DMS53 (cell line): ENCODE measurements at regions not wholly inside any gene's neighbourhood (a gene's known extent, or its start where the extent isn't known, plus 50 kb on each side); places are given as distances from the start of the nearest gene placed in this dataset.
A peak's percentile ranks its signal among the peaks of the same experiment; 100 is the strongest.
"Not testable (repeated sequence)": the region's sequence is repeated elsewhere in the genome, so short reads cannot be mapped to it uniquely, and the experiment has no call there.

Experiments used
- DNase-seq: peaks from one replicate; lab custom pipeline; 2025; lab: John Stamatoyannopoulos, UW

DNA sequence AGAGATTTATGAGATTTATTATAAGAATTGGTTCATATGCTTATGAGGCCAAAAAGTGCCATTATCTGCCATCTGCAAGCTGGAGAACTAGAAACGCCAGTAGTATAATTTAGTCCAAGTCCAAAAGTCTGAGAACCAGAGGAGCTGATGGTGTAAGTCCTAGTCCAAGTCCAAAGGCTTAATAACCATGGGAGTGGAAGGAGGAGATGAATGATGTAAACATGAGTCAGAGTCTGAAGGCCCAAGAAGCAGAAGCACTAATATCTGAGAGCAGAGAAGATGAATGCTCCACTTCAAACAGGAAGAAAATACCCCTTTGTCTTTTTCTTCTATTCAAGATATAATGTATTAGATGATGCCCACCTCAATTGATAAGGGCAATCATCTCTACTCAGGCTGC, 185.7 kb downstream of the CGGBP1 start:
- no peak for DNase-seq

DNA sequence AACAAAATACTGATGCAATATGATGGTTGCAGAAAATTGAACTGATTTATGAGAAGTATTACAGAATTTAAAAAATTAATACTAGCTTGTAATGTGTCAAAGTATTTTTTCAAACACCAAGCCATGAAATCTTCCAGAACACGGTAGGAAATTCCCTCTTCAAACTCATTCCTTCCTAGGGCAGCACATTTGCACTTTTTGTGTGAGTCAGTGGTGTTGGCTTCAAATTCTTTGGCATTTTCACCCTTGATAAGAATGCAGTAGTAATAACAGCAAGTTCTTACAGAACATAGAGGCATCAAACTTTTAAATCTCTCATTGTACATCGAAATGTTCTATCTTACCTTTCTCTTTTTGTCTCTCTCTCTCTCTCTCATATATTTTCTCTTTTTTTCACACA, 191.8 kb downstream of the CGGBP1 start:
- no peak for DNase-seq

DNA sequence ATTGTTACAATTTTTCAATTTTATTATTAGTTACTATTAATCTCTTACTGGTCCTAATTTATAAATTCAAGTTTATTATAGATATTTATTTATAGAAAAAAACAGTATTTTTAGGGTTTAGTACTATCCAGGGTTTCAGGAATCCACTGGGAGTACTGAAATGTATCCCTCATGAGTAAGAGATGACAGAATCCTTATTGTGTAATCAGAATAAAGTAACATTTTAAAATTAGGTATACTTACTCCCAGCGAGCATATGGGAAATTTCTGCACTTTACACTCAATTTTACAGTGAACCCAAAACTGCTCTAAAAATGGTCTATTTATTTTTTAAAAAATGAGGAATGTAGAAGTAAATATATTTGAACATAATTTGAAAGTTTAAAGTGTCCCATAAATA, 202.7 kb downstream of the CGGBP1 start:
- no peak for DNase-seq

DNA sequence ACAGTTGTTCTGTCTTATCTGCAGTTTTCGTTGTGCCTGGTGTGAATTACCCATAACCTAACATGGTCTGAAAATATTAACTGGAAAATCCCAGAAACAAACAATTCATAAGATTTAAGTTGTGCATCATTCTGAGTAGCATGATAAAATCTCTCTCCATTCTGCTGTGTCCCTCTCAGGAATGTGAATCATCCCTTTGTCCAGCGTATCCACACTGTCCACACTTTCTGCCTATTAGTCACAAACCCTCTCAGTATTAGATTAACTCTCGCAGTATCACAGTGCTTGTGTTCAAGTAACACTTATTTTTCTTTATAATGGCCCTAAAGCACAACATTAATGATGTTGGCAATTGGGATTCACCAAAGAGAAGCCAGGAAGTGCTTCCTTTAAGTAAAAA, 203.2 kb downstream of the CGGBP1 start:
- DNase-seq, result no peak

DNA sequence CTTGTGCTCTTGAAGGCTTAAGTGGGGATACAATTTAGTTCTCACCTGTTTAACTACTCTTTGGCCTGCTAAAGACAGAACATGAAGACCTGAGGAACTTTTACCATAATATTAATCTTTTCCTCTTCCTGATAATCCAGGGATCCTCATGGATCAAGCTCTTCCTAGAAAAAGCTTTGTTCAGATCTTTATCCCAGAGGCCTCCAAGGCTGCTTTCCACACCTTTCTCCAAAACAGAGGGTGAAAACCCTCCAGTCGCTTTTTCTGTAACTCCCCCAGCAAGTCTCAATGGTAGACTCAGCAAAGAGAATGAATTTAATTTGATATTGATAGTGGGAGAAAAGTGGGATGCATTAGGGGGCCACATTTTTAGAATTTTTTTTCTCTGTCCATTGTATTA, 203.6 kb downstream of the CGGBP1 start:
- no peak for DNase-seq

DNA sequence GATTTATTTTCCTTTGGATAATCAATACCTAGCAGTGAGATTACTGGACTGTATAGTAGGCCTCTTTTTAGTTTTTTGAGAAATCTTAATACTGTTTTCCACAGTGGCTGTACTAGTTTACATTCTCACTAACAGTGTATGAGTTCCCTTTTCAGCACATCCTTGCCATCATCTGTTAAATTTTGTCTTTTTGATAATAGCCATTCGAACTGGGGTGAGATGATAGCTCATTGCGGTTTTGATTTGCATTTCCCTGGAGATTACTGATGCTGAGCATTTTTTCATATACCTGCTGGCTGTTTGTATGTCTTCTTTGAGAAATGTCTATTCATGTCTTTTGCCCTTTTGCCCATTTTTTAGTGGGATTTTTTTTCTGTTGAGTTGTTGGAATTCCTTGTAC, 210.8 kb downstream of the CGGBP1 start:
- DNase-seq, result no peak

DNA sequence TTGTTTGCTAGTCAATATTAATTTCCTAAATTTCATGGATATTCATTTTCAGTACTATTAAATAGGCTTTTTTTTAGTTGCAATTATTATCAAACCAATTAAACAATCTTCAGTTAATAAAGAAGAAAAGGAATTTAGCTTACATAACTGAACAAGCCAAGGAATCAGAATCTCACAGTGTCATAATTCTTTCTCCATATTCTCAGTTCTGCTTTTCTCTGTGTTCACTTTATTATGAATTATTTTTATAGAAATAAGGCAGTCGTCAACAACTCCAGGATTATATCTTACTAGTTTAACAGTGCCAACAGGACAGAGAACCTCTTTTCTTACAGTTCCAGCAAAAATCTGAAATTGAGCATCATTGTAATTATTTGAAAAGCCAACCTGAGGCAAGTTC, 221.7 kb downstream of the CGGBP1 start:
- no peak for DNase-seq

DNA sequence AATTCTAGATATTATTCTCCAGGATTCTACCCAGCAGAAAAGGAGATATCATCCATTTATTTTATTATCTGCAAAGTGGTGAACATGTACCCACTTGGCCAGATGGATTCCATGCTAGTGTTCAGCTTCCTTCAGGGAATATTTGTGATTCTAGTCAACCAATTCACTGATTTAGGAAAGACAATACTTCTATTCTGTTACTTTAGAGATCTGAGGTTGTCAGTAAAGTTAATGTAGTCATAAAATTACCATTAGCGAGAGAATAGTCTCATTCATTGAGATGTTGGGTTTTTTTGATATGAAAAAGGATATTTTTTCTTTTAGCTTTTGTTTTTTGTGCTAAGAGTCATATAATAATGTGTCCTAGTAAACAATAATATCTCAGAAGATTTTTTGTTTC, 222.8 kb downstream of the CGGBP1 start:
- no peak for DNase-seq

DNA sequence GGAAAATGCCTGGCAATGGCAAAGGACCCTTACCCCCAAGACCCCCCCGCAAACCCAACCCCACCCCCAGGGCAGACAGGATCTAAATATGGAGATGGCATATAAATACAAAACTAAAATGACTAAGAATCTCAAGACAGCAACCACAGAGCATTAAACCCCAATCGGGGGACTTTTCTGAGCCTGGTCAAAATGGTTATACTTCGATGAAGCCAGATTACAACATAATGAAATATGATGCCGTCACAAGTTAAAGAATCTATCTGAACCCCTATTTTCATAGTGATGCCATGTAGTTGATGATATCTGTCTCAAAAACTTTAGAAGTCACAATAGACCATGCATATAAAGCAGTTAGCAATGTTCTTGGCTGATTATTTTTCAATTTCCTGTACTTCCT, 223.6 kb downstream of the CGGBP1 start:
- DNase-seq, result no peak

DNA sequence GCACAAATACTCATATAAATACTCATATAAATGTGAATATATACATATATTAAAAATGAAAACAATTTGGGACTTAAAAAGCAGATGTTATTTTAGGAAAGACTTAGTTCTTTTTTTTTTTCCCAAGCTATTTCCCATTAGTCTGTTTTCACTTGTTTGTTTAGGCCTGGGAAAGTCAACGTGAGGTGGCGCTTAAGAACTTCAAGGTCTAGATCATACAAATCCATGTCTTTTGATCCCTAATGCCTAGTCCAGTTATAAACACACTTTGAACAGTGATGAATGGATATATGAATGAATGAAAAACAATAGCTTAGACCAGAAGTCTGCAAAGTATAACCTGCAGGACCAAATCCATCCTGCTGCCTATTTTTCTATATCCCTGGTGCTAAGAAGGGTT, 224.5 kb downstream of the CGGBP1 start:
- peak; percentile 13 for DNase-seq

DNA sequence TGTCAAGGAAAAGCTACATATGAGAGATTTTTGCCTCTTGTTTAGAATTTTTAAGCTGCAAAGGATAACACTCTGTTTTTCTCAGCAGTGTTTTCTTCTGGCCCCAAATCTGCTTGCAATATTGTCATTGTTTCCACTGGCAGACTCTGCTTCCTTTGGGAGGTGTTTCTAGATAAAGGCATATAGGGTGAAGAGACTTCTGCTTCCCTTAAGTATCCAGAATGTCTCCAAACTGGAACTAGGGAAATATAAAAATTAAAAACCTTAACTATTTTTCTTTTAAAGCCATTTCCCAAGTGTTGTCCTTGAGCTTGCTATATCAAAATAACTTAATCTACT, 225.8 kb downstream of the CGGBP1 start:
- DNase-seq, result no peak

DNA sequence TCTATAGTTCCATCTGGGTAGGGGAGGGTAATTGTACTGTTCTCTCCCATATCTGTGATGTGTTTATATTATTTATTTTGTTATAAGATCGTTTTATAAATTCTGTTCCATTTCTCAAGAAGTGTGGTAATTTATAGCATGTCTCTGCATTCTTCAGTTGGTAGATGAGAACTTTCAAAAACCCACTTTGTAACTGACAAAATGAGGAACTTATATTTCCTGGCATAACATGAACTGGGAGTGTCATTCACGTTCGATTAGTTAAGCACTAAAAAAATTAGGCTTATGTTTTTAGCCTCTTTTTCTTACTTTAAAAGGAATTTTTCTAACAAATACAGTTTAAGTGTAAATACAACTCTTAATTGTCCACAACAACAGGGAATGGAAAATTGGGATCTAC, 230.8 kb downstream of the CGGBP1 start:
- DNase-seq, result no peak

DNA sequence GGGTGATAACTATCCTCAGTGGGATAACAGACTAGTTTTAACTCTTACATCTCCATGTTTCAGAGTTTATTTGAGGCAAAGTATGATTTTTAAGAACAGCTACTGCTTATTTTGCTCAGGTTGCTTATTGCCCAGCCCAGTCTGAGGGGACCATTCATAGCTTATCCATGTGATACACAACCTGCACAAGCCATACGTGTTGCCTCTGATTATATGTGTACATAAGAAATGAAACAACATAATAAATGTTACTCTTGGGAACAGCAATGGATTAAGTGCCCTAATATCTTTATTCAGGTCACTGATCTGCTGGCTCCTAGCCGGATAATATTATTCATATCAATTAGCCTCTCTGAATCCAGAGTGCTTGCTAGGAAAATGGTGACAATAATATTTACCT, 236.2 kb downstream of the CGGBP1 start:
- DNase-seq, result no peak

DNA sequence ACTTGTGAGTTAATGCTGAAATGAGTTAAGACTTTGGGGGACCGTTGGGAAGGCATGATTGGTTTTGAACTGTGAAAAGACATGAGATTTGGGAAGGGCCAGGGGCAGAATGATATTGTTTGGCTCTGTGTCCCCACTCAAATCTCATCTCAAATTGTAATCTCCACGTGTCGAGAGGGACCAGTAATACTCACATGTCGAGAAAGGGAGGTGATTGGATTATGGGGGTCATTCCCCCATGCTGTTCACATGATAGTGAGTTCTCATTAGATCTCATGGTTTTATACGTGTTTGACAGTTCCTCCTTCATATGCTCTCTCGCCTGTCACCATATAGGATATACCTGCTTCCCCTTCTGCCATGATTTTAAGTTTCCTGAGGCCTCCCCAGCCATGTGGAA, 245.3 kb downstream of the CGGBP1 start:
- DNase-seq, result not testable (repeated sequence)

DNA sequence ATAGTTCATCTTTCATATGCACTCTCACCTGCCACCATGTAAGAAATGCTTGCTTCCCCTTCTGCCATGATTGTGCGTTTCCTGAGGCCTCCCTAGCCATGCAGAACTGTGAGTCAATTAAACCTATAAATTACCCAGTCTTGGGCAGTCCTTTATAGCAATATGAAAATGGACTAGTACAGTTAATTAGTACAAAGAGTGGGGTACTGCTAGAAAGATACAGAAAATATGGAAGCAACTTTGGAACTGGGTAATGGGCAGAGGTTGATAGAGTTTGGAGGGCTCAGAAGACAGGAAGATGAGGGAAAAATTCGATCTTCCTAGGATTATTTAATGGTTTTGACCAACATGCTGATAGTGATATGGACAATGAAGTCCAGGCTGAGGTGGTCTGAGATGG, 246.9 kb downstream of the CGGBP1 start:
- DNase-seq, result no peak

DNA sequence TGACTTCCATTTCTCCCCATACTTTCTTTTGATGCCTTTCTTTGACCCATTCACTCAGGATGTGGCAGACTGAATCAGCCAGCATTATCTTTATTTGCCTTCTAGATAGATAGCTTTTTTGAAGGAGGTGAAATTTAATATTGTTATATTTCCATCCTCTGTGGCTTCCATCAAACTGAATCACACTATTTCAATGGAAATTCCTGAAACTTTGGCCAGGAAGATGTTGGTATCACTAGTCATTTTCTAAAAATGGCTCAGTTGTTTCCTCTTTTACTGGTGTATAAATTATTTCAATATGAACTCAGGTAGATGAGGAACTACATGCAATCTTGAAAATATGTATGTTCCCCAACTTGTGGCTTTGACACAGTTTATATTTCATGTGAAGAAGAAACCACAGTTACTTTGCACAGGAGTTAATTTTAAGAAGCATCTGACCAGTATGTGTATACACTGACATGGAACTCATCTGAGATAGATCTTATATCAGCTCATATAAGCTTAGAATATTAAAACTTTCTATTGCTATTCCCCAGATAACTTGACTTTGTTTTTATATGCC, 248.3 kb downstream of the CGGBP1 start:
- no peak for DNase-seq

DNA sequence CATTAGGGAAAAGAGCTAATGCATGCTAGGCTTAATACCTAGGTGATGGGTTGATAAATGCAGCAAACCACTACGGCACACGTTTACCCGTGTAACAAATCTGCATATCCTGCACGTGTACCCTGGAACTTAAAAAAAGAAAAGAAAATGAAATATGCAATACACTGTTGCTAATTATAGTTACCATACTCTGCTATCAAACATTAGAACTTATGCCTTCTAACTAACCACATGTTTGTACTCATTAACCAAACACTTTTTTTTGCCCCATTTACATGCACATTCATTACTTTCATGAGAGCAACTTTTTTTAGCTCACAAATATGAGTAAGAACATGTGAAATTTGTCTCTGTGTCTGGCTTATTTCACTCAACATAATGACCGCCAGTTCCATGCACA, 253.1 kb downstream of the CGGBP1 start:
- DNase-seq, result no peak

DNA sequence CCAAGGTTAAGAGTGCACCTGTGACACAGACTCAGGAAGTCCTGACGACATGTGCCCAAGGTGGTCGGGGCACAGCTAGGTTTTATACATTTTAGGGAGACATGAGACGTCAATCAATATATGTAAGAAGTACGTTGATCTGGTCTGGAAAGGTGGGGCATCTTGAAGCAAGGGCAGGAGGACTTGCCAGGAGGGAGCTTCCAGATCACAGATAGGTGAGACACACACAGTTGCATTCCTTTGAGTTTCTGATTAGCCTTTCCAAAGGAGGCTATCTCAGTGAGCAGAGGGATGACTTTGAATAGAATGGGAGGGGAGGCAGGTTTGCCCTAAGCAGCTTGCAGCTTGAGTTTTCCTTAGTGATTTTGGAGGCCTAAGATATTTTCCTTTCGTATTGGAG, 257.4 kb downstream of the CGGBP1 start:
- no peak for DNase-seq

DNA sequence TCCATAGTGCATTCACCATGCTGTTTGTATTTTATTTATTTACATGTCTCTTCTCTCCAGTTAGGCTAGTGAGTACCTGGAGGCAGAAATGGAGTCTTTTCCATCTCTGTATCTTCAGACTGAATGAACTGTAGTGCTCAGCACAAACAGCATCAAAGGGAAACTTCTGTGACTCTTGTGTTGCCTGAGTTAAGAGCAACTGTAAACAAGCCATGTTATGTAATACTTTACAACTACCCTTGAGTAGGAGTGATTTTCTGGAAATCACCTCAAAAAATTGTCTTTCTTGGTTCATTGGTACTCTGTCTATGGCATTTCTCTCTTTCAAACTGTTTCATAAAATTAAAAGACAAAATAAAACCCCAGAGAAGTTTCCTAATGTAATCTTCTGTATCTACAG, 258.3 kb downstream of the CGGBP1 start:
- no peak for DNase-seq

DNA sequence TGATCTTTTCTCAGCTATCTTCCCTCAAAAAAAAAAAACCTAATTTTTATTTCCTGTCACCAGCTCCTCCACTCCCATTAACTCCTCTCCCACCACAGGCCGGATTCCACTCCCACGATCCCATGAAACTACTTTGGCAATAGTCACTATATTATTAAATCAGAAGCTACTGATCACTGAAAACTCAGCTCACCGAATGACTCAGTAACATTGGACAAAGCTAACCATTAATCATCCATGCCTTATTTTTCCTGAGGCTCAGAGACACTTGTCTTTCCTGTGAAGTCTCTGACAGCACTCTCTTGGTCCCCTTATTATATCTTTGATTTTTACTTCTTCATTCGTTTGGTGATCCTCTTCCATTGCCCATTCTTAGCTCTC, 260.2 kb downstream of the CGGBP1 start:
- DNase-seq, result no peak

DNA sequence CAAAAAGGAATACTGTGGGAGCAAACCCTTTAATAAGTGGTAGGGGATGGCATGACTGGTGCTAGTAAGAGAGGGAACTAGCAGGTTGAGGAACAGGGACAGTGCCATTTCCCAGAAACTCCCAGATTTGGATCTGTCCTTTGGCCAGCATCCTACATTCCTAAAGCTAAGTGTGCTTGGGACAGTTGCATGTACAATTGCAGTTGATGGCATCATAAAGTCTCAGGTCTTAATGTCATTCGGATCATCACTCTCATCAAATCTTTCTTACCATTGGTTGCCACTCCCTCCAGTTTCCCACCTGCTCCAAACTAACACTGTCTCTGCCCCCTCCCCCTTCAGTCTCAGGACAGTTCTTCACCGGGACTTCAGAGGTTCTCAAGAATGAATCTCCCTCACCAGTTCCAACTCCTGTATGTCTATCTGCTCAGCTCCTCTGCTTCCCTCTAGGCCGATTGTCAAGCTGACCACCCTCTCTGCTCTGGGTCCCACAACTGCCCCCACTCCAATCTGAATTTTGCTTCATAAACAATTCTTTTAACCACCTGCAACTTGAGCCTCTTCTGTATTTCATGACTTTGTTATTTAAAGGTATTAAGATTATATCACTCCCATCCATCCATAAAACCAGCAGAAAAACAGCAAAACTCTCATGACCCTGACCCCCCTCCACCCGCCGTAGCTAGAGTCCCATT, 260.8 kb downstream of the CGGBP1 start:
- no peak for DNase-seq

DNA sequence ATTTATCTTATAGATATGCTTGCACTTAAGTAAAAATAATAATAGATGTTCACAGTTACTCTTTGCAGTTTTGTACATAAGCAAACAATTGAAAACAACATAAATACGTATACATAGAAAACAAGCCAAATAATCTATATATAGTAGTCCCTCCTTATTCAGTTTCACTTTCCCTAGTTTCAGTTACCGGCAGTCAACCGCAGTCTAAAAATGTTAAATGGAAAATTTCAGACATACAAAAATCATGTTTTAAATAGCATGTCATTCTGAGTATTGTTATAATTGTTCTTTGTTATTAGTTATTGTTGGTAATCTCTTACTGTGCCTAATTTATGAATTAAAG, 262.0 kb downstream of the CGGBP1 start:
- no peak for DNase-seq

DNA sequence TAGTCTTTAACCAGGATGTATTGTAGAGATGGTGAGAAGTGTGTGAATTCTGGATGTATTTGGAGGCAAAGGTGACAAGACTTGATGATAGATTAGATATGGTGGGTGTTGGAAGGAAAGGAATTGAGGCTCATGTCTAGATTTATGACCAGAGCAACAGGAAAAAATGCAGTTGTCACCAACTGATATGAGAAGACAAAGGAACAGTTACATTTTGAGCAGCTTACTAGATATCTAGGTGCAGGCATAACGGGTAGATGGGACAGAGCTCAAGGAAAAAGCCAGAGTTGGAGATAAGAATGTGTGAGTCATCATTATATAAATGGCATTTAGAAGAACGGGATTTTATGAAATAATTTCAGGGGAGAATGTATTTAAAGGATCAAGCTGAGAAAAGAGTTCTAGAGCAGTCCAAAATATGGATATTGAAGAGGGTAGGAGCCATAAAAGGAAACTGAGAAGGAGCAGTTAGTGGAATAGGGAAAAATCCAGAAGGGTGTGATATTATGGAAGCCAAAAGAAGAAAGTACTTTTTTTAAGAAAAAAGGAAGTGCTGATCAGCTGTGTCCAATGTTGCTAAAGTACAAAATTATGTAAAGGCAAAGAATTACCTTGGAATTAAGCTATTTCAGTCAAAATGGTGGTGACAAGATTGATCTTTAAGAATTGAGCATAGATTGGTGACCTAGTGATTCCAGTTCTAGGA, 262.5 kb downstream of the CGGBP1 start:
- no peak for DNase-seq

DNA sequence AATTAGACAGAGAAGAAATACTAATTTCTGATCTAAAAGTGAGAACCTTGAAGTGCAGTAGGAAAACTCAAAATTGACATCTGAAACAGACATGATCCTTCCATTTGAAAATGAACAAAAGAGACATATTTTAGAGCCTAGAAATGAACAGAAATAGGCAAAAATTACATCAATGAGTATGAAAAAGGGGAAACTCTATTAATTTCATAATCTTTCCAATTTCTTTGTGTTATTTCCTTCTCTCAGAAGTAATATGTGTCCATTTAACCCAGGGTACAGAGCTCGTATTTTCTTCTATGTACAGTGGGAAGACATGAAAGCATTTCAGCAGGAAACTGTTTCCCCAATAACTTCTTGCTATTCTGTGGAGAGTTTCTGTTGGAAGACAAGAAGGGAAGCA, 263.1 kb downstream of the CGGBP1 start:
- no peak for DNase-seq
